ENCODE measurements at regions not wholly inside any gene's neighbourhood (a gene's known extent, or its start where the extent isn't known, plus 50 kb on each side); places are given as distances from the start of the nearest gene placed in this dataset.

GRCh38 chr9:86795047-86795442, 152.3 kb downstream of the GAS1 start:
- Histone ChIP-seq H3K27me3 (ENCODE audit: control insufficient read depth in 2 of 2, insufficient read depth in 2 of 2, low read length in 2 of 2) (no peaks in the 10 kb centered on the region), H4K20me1 (ENCODE audit: insufficient read depth, low read length) (no peaks in the 10 kb centered on the region), H3K4me2 (replicated peaks; ENCODE audit: extremely low read depth, low read length, poor library complexity, severe bottlenecking) (no peak overlapping the region), H3K36me3 (replicated peaks in 1 of 2; ENCODE audit: control insufficient read depth in 1 of 2, insufficient read depth in 2 of 2, low read length in 2 of 2) (no peaks in the 10 kb centered on the region), H3K9ac (ENCODE audit: insufficient read depth, low read length, poor library complexity, severe bottlenecking) (no peak overlapping the region), H2AFZ (ENCODE audit: insufficient read depth, low read depth, low read length, poor library complexity, severe bottlenecking) (no peak overlapping the region), H3K79me2 (ENCODE audit: insufficient read depth, low read length) (no peaks in the 10 kb centered on the region), H3K4me1 (ENCODE audit: control insufficient read depth in 1 of 2, insufficient read depth in 2 of 2, low read length in 2 of 2) (no peaks in the 10 kb centered on the region), H3K4me3 (replicated peaks in 1 of 3; ENCODE audit: low read depth in 2 of 3, low read length in 3 of 3) (no peak overlapping the region), H3K9me3 (replicated peaks in 1 of 2; ENCODE audit: control insufficient read depth in 1 of 2, insufficient read depth in 1 of 2, low read length in 2 of 2) (no peaks in the 10 kb centered on the region), H3K27ac (ENCODE audit: low read depth in 1 of 2, low read length in 2 of 2) (no peak overlapping the region)
- 77% methylated on average over 7 of the region's 7 CpGs for WGBS (ENCODE audit: insufficient coverage)
- no peak for DNase-seq
- Mint-ChIP-seq H3K27me3 (ENCODE audit: low read depth in 3 of 3) (peaks cover 2 to 13% (median 4%) of the 10 kb centered on the region in 3 donors), H3K4me1 (no peaks in the 10 kb centered on the region), H3K27ac (no peak overlapping the region), H3K36me3 (no peaks in the 10 kb centered on the region), H3K4me3 (no peak overlapping the region), H3K9me3 (peaks cover 0 to 3% (median 0%) of the 10 kb centered on the region in 7 donors)
- intact Hi-C loops (cut with micrococcal nuclease), result no loop called here
- no peak for TF ChIP-seq CTCF (IDR thresholded peaks at IDR 0.05)

- Mint-ChIP-seq H3K27me3 (ENCODE audit: low read depth in 3 of 3) (peaks cover 2 to 13% (median 6%) of the 10 kb centered on the region in 3 donors), H3K4me3 (no peak overlapping the region), H3K36me3 (no peaks in the 10 kb centered on the region), H3K9me3 (peaks cover 0 to 3% (median 0%) of the 10 kb centered on the region in 7 donors), H3K4me1 (no peaks in the 10 kb centered on the region), H3K27ac (no peak overlapping the region)
- TF ChIP-seq CTCF (IDR thresholded peaks at IDR 0.05), result no peak
- no peak overlapping the region for H3K27ac ChIP-seq (ENCODE audit: low read depth in 1 of 2, low read length in 2 of 2)
- H3K4me1 ChIP-seq (ENCODE audit: control insufficient read depth in 1 of 2, insufficient read depth in 2 of 2, low read length in 2 of 2), result no peaks in the 10 kb centered on the region
- DNase-seq, result no peak
- H3K27me3 ChIP-seq (ENCODE audit: control insufficient read depth in 2 of 2, insufficient read depth in 2 of 2, low read length in 2 of 2), result no peaks in the 10 kb centered on the region
- no peaks in the 10 kb centered on the region for H4K20me1 ChIP-seq (ENCODE audit: insufficient read depth, low read length)
- H3K9me3 ChIP-seq (replicated peaks in 1 of 2; ENCODE audit: control insufficient read depth in 1 of 2, insufficient read depth in 1 of 2, low read length in 2 of 2), result no peaks in the 10 kb centered on the region
- no peak overlapping the region for H2AFZ ChIP-seq (ENCODE audit: insufficient read depth, low read depth, low read length, poor library complexity, severe bottlenecking)
- no peak overlapping the region for H3K4me2 ChIP-seq (replicated peaks; ENCODE audit: extremely low read depth, low read length, poor library complexity, severe bottlenecking)
- no peak overlapping the region for H3K9ac ChIP-seq (ENCODE audit: insufficient read depth, low read length, poor library complexity, severe bottlenecking)
- intact Hi-C loops (cut with micrococcal nuclease), result no loop called here
- H3K36me3 ChIP-seq (replicated peaks in 1 of 2; ENCODE audit: control insufficient read depth in 1 of 2, insufficient read depth in 2 of 2, low read length in 2 of 2), result no peaks in the 10 kb centered on the region
- H3K4me3 ChIP-seq (replicated peaks in 1 of 3; ENCODE audit: low read depth in 2 of 3, low read length in 3 of 3), result no peak overlapping the region
- no peaks in the 10 kb centered on the region for H3K79me2 ChIP-seq (ENCODE audit: insufficient read depth, low read length)
- WGBS (ENCODE audit: insufficient coverage), result 80% methylated on average over 1 of the region's 3 CpGs
These were observed 152.8 kb downstream of the GAS1 start for GRCh38 chr9:86794391-86795046.

All from CD14-positive monocyte (primary cell).